ENCODE measurements at regions not wholly inside any gene's neighbourhood (a gene's known extent, or its start where the extent isn't known, plus 50 kb on each side); places are given as distances from the start of the nearest gene placed in this dataset.

DNA sequence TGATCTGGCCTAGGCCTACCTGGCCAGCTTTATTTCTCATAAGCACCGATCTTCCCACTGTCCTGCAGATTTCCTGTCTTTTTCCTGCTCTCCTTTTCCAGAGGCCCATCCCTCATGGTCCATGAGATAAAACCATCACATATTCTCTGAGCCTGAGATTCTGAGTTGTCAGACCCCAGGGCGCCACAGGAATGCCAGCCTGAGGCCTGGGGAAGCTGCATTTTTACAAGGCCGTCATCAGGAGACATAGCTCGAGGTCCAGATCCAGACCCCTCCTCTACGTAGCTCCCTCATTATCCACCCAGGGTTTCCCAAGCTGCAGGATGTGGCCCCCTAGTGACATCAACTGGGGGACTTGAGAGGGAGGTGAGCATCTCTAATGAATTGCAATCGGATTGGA is 204.3 kb downstream of the ATPSCKMT start:
- TF ChIP-seq, protein P1, sequence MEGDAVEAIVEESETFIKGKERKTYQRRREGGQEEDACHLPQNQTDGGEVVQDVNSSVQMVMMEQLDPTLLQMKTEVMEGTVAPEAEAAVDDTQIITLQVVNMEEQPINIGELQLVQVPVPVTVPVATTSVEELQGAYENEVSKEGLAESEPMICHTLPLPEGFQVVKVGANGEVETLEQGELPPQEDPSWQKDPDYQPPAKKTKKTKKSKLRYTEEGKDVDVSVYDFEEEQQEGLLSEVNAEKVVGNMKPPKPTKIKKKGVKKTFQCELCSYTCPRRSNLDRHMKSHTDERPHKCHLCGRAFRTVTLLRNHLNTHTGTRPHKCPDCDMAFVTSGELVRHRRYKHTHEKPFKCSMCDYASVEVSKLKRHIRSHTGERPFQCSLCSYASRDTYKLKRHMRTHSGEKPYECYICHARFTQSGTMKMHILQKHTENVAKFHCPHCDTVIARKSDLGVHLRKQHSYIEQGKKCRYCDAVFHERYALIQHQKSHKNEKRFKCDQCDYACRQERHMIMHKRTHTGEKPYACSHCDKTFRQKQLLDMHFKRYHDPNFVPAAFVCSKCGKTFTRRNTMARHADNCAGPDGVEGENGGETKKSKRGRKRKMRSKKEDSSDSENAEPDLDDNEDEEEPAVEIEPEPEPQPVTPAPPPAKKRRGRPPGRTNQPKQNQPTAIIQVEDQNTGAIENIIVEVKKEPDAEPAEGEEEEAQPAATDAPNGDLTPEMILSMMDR (conservative IDR thresholded peaks at IDR 0.05 in 1 of 2, IDR thresholded peaks at IDR 0.05 in 1 of 2; ENCODE audit: extremely low read depth in 1 of 2, insufficient read depth in 1 of 2, low read depth in 1 of 2, low read length in 2 of 2), result no peak
- TF ChIP-seq EZH2 (IDR thresholded peaks at IDR 0.05; ENCODE audit: borderline replicate concordance, low read length), result no peak

Measured in mammary epithelial cell (primary cell).